22Rv1 (cell line): ENCODE measurements at regions not wholly inside any gene's neighbourhood (a gene's known extent, or its start where the extent isn't known, plus 50 kb on each side); places are given as distances from the start of the nearest gene placed in this dataset.

ENCODE experiments used
- ZFX ChIP-seq: fragments of 450-650 bp; IDR thresholded peaks from 2 replicates; pipeline ENCODE4 v1.6.1; 2017; ENCODE audit warnings: antibody characterized with exemption, borderline replicate concordance
- TF ChIP-seq, protein P1 (sequence below): fragments of 450-650 bp; IDR thresholded peaks from 2 replicates; pipeline ENCODE4 v1.5.1; 2017; ENCODE audit warnings: mild to moderate bottlenecking

DNA sequence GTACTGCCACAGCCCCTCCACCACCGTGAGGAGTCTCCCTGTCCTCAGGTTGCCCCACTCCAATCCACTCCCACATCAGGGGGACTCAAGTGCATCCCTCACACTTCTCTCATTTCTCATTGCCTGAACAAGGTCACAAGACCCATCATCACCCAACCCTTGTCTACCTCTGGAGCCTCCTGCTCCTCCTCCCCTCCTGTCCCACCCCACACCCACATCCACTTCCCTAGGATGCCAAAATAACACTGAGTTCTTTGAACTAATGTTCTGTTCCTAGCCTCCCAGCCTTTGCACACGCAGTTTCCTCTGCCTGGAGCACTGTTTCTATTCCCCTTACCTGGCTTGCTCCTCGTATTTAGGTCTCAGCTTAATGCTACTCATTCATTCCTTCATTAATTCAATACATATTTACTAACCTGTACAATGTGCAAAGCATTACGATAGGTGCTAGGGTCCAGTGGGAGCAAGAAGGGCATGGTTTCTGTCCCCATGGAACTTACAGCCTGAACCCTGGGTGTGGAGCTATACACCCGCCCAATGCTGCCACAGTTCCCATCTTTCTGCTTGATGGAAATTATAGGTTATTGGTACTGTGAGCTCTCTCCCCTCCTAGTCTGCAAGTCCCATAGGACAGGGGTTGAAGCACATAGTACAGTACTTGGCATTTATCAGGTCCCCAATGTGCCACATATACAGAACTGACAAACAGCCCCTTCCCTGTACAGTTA is 96.1 kb upstream of the GRIK3 start:
- TF ChIP-seq, protein P1, sequence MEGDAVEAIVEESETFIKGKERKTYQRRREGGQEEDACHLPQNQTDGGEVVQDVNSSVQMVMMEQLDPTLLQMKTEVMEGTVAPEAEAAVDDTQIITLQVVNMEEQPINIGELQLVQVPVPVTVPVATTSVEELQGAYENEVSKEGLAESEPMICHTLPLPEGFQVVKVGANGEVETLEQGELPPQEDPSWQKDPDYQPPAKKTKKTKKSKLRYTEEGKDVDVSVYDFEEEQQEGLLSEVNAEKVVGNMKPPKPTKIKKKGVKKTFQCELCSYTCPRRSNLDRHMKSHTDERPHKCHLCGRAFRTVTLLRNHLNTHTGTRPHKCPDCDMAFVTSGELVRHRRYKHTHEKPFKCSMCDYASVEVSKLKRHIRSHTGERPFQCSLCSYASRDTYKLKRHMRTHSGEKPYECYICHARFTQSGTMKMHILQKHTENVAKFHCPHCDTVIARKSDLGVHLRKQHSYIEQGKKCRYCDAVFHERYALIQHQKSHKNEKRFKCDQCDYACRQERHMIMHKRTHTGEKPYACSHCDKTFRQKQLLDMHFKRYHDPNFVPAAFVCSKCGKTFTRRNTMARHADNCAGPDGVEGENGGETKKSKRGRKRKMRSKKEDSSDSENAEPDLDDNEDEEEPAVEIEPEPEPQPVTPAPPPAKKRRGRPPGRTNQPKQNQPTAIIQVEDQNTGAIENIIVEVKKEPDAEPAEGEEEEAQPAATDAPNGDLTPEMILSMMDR = no peak
- TF ChIP-seq ZFX = no peak
